Keratinocyte (primary cell): ENCODE measurements at regions not wholly inside any gene's neighbourhood (a gene's known extent, or its start where the extent isn't known, plus 50 kb on each side); places are given as distances from the start of the nearest gene placed in this dataset.

ENCODE experiments used
- DNase-seq: peaks from one replicate; pipeline ENCODE4 v3.0.0-alpha.2; 2011; ENCODE audit warnings: low read depth, missing footprints, low spot score
- FAIRE-seq: peaks from 2 replicates; lab custom pipeline; 2011; peaks lifted over from hg19 to GRCh38; lab: Jason Lieb, UNC
- H2AFZ ChIP-seq: 2 replicates; pipeline ENCODE4 v1.6.0; 2012; ENCODE audit warnings: low read length, control low read depth, inconsistent platforms; ENCODE audit not compliant: control insufficient read depth
- H3K27ac ChIP-seq: 2 replicates; pipeline ENCODE4 v1.5.1; 2011; ENCODE audit warnings: low read length; ENCODE audit not compliant: control insufficient read depth, insufficient read depth
- H3K27me3 ChIP-seq: 3 replicates; pipeline ENCODE4 v1.6.0; 2011; ENCODE audit warnings: low read length; ENCODE audit not compliant: control insufficient read depth, insufficient read depth; ENCODE audit errors: extremely low read depth
- H3K36me3 ChIP-seq, 2 experiments: 2 replicates in 1 of 2; 3 replicates in 1 of 2; pipeline ENCODE4 v1.5.1; 2011; ENCODE audit warnings: low read length in 2 of 2, mild to moderate bottlenecking in 1 of 2; ENCODE audit not compliant: control insufficient read depth in 2 of 2, insufficient read depth in 2 of 2; ENCODE audit errors: extremely low read depth in 1 of 2
- H3K4me1 ChIP-seq: 3 replicates; pipeline ENCODE4 v1.5.1; 2011; ENCODE audit warnings: low read length; ENCODE audit not compliant: control insufficient read depth, insufficient read depth; ENCODE audit errors: extremely low read depth
- H3K4me2 ChIP-seq: 3 replicates; pipeline ENCODE4 v1.6.0; 2011; ENCODE audit warnings: low read depth, low read length; ENCODE audit not compliant: control insufficient read depth, insufficient read depth; ENCODE audit errors: extremely low read depth
- H3K4me3 ChIP-seq, 3 experiments: fragments of 200-600 bp in 1 of 3; sonication (generic) in 1 of 3; 2 replicates in 2 of 3; 3 replicates in 1 of 3; pipeline ENCODE4 v1.5.1; 2011 to 2016; ENCODE audit warnings: low read length in 3 of 3, mild to moderate bottlenecking in 3 of 3, control low read depth in 2 of 3, inconsistent platforms in 1 of 3, low read depth in 1 of 3, mixed read lengths in 1 of 3, mixed run types in 1 of 3, moderate library complexity in 1 of 3; ENCODE audit not compliant: control insufficient read depth in 2 of 3, insufficient read depth in 2 of 3; ENCODE audit errors: extremely low read depth in 1 of 3
- H3K79me2 ChIP-seq: 2 replicates; pipeline ENCODE4 v1.6.0; 2012; ENCODE audit warnings: low read length; ENCODE audit not compliant: control insufficient read depth, insufficient read depth
- H3K9ac ChIP-seq: 3 replicates; pipeline ENCODE4 v1.6.0; 2011; ENCODE audit warnings: low read length; ENCODE audit not compliant: control insufficient read depth, insufficient read depth; ENCODE audit errors: extremely low read depth
- H3K9me1 ChIP-seq: 3 replicates; pipeline ENCODE4 v1.6.0; 2011; ENCODE audit warnings: low read length; ENCODE audit not compliant: control insufficient read depth, insufficient read depth; ENCODE audit errors: extremely low read depth
- H3K9me3 ChIP-seq: 2 replicates; pipeline ENCODE4 v1.5.1; 2012; ENCODE audit warnings: low read depth, low read length; ENCODE audit not compliant: control insufficient read depth
- H4K20me1 ChIP-seq: 3 replicates; pipeline ENCODE4 v1.6.0; 2011; ENCODE audit warnings: low read length; ENCODE audit not compliant: control insufficient read depth, insufficient read depth; ENCODE audit errors: extremely low read depth
- CTCF ChIP-seq, 3 experiments: IDR thresholded peaks in 1 of 3; conservative IDR thresholded peaks in 1 of 3; optimal IDR thresholded peaks in 1 of 3; 2 replicates in 2 of 3; 3 replicates in 1 of 3; pipeline versions ENCODE3 to v1.5.1; 2011; ENCODE audit warnings: low read length in 3 of 3, mild to moderate bottlenecking in 3 of 3, moderate library complexity in 2 of 3, control low read depth in 1 of 3, inconsistent platforms in 1 of 3; ENCODE audit not compliant: insufficient read depth in 2 of 3; ENCODE audit errors: extremely low read depth in 1 of 3
- EZH2 ChIP-seq: IDR thresholded peaks from one replicate; pipeline ENCODE4 v1.6.1; 2012; ENCODE audit warnings: inconsistent platforms, mild to moderate bottlenecking, low read length, moderate library complexity
- dilution Hi-C: fragments of 300-500 bp; cut with MboI; formaldehyde crosslinking; loops from one replicate; pipeline ENCODE4 v1.7.0; 2020; ENCODE audit warnings: low sequenced_read_pairs; ENCODE audit not compliant: extremely low pct_ligation_motif_present

GRCh38 chr2:15834381-15835031, 105.8 kb upstream of the MYCN start:
- no peak overlapping the region for H3K4me2 ChIP-seq
- no peak overlapping the region for H2AFZ ChIP-seq
- H3K27me3 ChIP-seq = no peaks in the 10 kb centered on the region
- no peaks in the 10 kb centered on the region for H3K9me1 ChIP-seq
- no peak overlapping the region for H3K9ac ChIP-seq
- DNase-seq (no peak), FAIRE-seq (no peak)
- H3K27ac ChIP-seq = no peak overlapping the region
- no peaks in the 10 kb centered on the region for H3K4me1 ChIP-seq
- no peaks in the 10 kb centered on the region for H3K9me3 ChIP-seq
- TF ChIP-seq EZH2 = no peak
- no peak for TF ChIP-seq CTCF (optimal IDR thresholded peaks at IDR 0.05 in 1 of 3, IDR thresholded peaks at IDR 0.05 in 1 of 3, conservative IDR thresholded peaks at IDR 0.05 in 1 of 3; ENCODE audit: extremely low read depth in 1 of 3, insufficient read depth in 2 of 3, low read length in 3 of 3)
- H3K36me3 ChIP-seq = no peaks in the 10 kb centered on the region
- dilution Hi-C loops = no loop called here
- H4K20me1 ChIP-seq = no peaks in the 10 kb centered on the region
- H3K79me2 ChIP-seq = no peaks in the 10 kb centered on the region
- no peak overlapping the region for H3K4me3 ChIP-seq

- H3K9ac ChIP-seq = no peak overlapping the region
- dilution Hi-C loops = no loop called here
- FAIRE-seq (no peak), DNase-seq (no peak)
- H3K4me1 ChIP-seq = peaks cover 4% of the 10 kb centered on the region
- H3K36me3 ChIP-seq = no peaks in the 10 kb centered on the region
- TF ChIP-seq EZH2 (no peak), CTCF (optimal IDR thresholded peaks at IDR 0.05 in 1 of 3, IDR thresholded peaks at IDR 0.05 in 1 of 3, conservative IDR thresholded peaks at IDR 0.05 in 1 of 3; ENCODE audit: extremely low read depth in 1 of 3, insufficient read depth in 2 of 3, low read length in 3 of 3) (no peak)
- no peak overlapping the region for H3K4me2 ChIP-seq
- H2AFZ ChIP-seq = no peak overlapping the region
- H3K27ac ChIP-seq = no peak overlapping the region
- no peaks in the 10 kb centered on the region for H3K9me1 ChIP-seq
- H3K9me3 ChIP-seq = no peaks in the 10 kb centered on the region
- no peaks in the 10 kb centered on the region for H4K20me1 ChIP-seq
- no peaks in the 10 kb centered on the region for H3K79me2 ChIP-seq
- no peaks in the 10 kb centered on the region for H3K27me3 ChIP-seq
- no peak overlapping the region for H3K4me3 ChIP-seq
Observed at GRCh38 chr2:15835991-15836688, 104.2 kb upstream of the MYCN start.
